ENCODE measurements at regions not wholly inside any gene's neighbourhood (a gene's known extent, or its start where the extent isn't known, plus 50 kb on each side); places are given as distances from the start of the nearest gene placed in this dataset.

GRCh38 chr2:13158466-13158865 lies 441.7 kb downstream of the TRIB2 start:
- H4K20me1 ChIP-seq (ENCODE audit: control insufficient read depth, extremely low read depth, insufficient read depth, low read length) = no peaks in the 10 kb centered on the region
- TF ChIP-seq CTCF (optimal IDR thresholded peaks at IDR 0.05 in 1 of 3, IDR thresholded peaks at IDR 0.05 in 1 of 3, conservative IDR thresholded peaks at IDR 0.05 in 1 of 3; ENCODE audit: extremely low read depth in 1 of 3, insufficient read depth in 2 of 3, low read length in 3 of 3) (no peak), EZH2 (IDR thresholded peaks at IDR 0.05; ENCODE audit: low read length) (no peak)
- no peaks in the 10 kb centered on the region for H3K9me1 ChIP-seq (ENCODE audit: control insufficient read depth, extremely low read depth, insufficient read depth, low read length)
- dilution Hi-C loops (cut with MboI; ENCODE audit: extremely low pct_ligation_motif_present, low sequenced_read_pairs) = no loop called here
- H3K79me2 ChIP-seq (ENCODE audit: control insufficient read depth, insufficient read depth, low read length) = no peaks in the 10 kb centered on the region
- no peak overlapping the region for H3K27ac ChIP-seq (ENCODE audit: control insufficient read depth, insufficient read depth, low read length)
- H2AFZ ChIP-seq (ENCODE audit: control insufficient read depth, low read length) = no peak overlapping the region
- H3K4me3 ChIP-seq (ENCODE audit: control insufficient read depth in 2 of 3, extremely low read depth in 1 of 3, insufficient read depth in 2 of 3, low read depth in 1 of 3, low read length in 3 of 3) = no peak overlapping the region
- no peaks in the 10 kb centered on the region for H3K4me1 ChIP-seq (ENCODE audit: control insufficient read depth, extremely low read depth, insufficient read depth, low read length)
- no peak overlapping the region for H3K4me2 ChIP-seq (ENCODE audit: control insufficient read depth, extremely low read depth, insufficient read depth, low read depth, low read length)
- no peaks in the 10 kb centered on the region for H3K9me3 ChIP-seq (ENCODE audit: control insufficient read depth, low read depth, low read length)
- no peaks in the 10 kb centered on the region for H3K36me3 ChIP-seq (ENCODE audit: control insufficient read depth in 2 of 2, extremely low read depth in 1 of 2, insufficient read depth in 2 of 2, low read length in 2 of 2)
- no peak overlapping the region for H3K9ac ChIP-seq (ENCODE audit: control insufficient read depth, extremely low read depth, insufficient read depth, low read length)
- FAIRE-seq = no peak
- no peak for DNase-seq (ENCODE audit: low read depth, low spot score)
- no peaks in the 10 kb centered on the region for H3K27me3 ChIP-seq (ENCODE audit: control insufficient read depth, extremely low read depth, insufficient read depth, low read length)

- FAIRE-seq (no peak), DNase-seq (ENCODE audit: low read depth, low spot score) (no peak)
- dilution Hi-C loops (cut with MboI; ENCODE audit: extremely low pct_ligation_motif_present, low sequenced_read_pairs) = no loop called here
- Histone ChIP-seq H3K9me3 (ENCODE audit: control insufficient read depth, low read depth, low read length) (no peaks in the 10 kb centered on the region), H3K27me3 (ENCODE audit: control insufficient read depth, extremely low read depth, insufficient read depth, low read length) (no peaks in the 10 kb centered on the region), H4K20me1 (ENCODE audit: control insufficient read depth, extremely low read depth, insufficient read depth, low read length) (no peaks in the 10 kb centered on the region), H3K4me2 (ENCODE audit: control insufficient read depth, extremely low read depth, insufficient read depth, low read depth, low read length) (no peak overlapping the region), H3K36me3 (ENCODE audit: control insufficient read depth in 2 of 2, extremely low read depth in 1 of 2, insufficient read depth in 2 of 2, low read length in 2 of 2) (no peaks in the 10 kb centered on the region), H3K27ac (ENCODE audit: control insufficient read depth, insufficient read depth, low read length) (no peak overlapping the region), H3K4me3 (ENCODE audit: control insufficient read depth in 2 of 3, extremely low read depth in 1 of 3, insufficient read depth in 2 of 3, low read depth in 1 of 3, low read length in 3 of 3) (no peak overlapping the region), H3K79me2 (ENCODE audit: control insufficient read depth, insufficient read depth, low read length) (no peaks in the 10 kb centered on the region), H2AFZ (ENCODE audit: control insufficient read depth, low read length) (no peak overlapping the region), H3K9ac (ENCODE audit: control insufficient read depth, extremely low read depth, insufficient read depth, low read length) (no peak overlapping the region), H3K4me1 (ENCODE audit: control insufficient read depth, extremely low read depth, insufficient read depth, low read length) (no peaks in the 10 kb centered on the region), H3K9me1 (ENCODE audit: control insufficient read depth, extremely low read depth, insufficient read depth, low read length) (no peaks in the 10 kb centered on the region)
- no peak for TF ChIP-seq EZH2 (IDR thresholded peaks at IDR 0.05; ENCODE audit: low read length)
- TF ChIP-seq CTCF (optimal IDR thresholded peaks at IDR 0.05 in 1 of 3, IDR thresholded peaks at IDR 0.05 in 1 of 3, conservative IDR thresholded peaks at IDR 0.05 in 1 of 3; ENCODE audit: extremely low read depth in 1 of 3, insufficient read depth in 2 of 3, low read length in 3 of 3) = no peak
These were observed 464.0 kb downstream of the TRIB2 start for GRCh38 chr2:13180729-13181128.
